Kidney (tissue), 13 donors: ENCODE measurements at regions not wholly inside any gene's neighbourhood (a gene's known extent, or its start where the extent isn't known, plus 50 kb on each side); places are given as distances from the start of the nearest gene placed in this dataset.

ENCODE experiments used
- DNase-seq, 5 donors: peaks; one replicate each; pipeline ENCODE4 v3.0.0-alpha.2; 2013 to 2020
- FAIRE-seq: peaks from 2 replicates; lab custom pipeline; 2012; peaks lifted over from hg19 to GRCh38; lab: Jason Lieb, UNC
- H3K27ac ChIP-seq, 2 donors: one replicate each; pipeline ENCODE4 v1.7.0; 2013; ENCODE audit warnings: low read depth in 2 of 2, low read length in 2 of 2, inconsistent platforms in 1 of 2
- H3K27me3 ChIP-seq: one replicate; pipeline ENCODE4 v1.7.1; 2013; ENCODE audit warnings: low read length, inconsistent platforms; ENCODE audit not compliant: control insufficient read depth, insufficient read depth
- H3K36me3 ChIP-seq, 3 donors: one replicate each; pipeline versions ENCODE4 v1.7.0 to v1.7.1; 2013; ENCODE audit warnings: low read length in 3 of 3, control low read depth in 1 of 3, inconsistent platforms in 1 of 3; ENCODE audit not compliant: insufficient read depth in 3 of 3, control insufficient read depth in 2 of 3
- H3K4me1 ChIP-seq, 3 donors: one replicate each; pipeline versions ENCODE4 v1.7.0 to v1.7.1; 2013; ENCODE audit warnings: low read length in 3 of 3, inconsistent platforms in 1 of 3, low read depth in 1 of 3; ENCODE audit not compliant: control insufficient read depth in 2 of 3, insufficient read depth in 2 of 3
- H3K4me3 ChIP-seq, 3 donors: one replicate each; pipeline versions ENCODE4 v1.7.0 to v1.8.1; 2013; ENCODE audit warnings: low read length in 3 of 3, control low read depth in 1 of 3, inconsistent platforms in 1 of 3
- H3K9ac ChIP-seq, 3 donors: one replicate each; pipeline versions ENCODE4 v1.7.0 to v1.7.1; 2013; ENCODE audit warnings: low read length in 3 of 3, control low read depth in 1 of 3, inconsistent platforms in 1 of 3
- H3K9me3 ChIP-seq, 3 donors: one replicate each; pipeline versions ENCODE4 v1.7.0 to v1.7.1; 2013; ENCODE audit warnings: low read length in 3 of 3, control low read depth in 1 of 3, inconsistent platforms in 1 of 3; ENCODE audit not compliant: control insufficient read depth in 2 of 3, insufficient read depth in 1 of 3
- CTCF ChIP-seq: IDR thresholded peaks from 3 replicates; pipeline ENCODE4 v1.5.1; 2012; ENCODE audit warnings: mild to moderate bottlenecking, moderate library complexity, borderline replicate concordance; ENCODE audit not compliant: insufficient read depth; ENCODE audit errors: extremely low read depth
- intact Hi-C: fragments of 100-400 bp; cut with DNase I; formaldehyde crosslinking; loops from one replicate; pipeline ENCODE4 v1.11.1; 2022
- donor health status: control.
- donor health status: control.
- donor health status: control.
- donor health status: control.
- donor health status: control.
- donor health status: DM: yes; HTN: yes; CAD: no.
- donor health status: Normal renal cell carcinoma (clear cell type).

GRCh38 chr1:106957795-106958194 lies 98.7 kb upstream of the PRMT6 start:
- Histone ChIP-seq H3K9ac (no peak overlapping the region), H3K27ac (no peak overlapping the region), H3K27me3 (no peaks in the 10 kb centered on the region), H3K36me3 (no peaks in the 10 kb centered on the region), H3K4me1 (no peaks in the 10 kb centered on the region), H3K4me3 (no peak overlapping the region), H3K9me3 (no peaks in the 10 kb centered on the region)
- no peak for TF ChIP-seq CTCF
- no peak for FAIRE-seq
- no peak for DNase-seq
- intact Hi-C loops, result no loop called here

- TF ChIP-seq CTCF, result no peak
- Histone ChIP-seq H3K4me1 (no peaks in the 10 kb centered on the region), H3K27ac (no peak overlapping the region), H3K9me3 (no peaks in the 10 kb centered on the region), H3K36me3 (no peaks in the 10 kb centered on the region), H3K27me3 (no peaks in the 10 kb centered on the region), H3K9ac (no peak overlapping the region), H3K4me3 (no peak overlapping the region)
- DNase-seq (no peak), FAIRE-seq (no peak)
- intact Hi-C loops, result no loop called here
These were observed 96.1 kb upstream of the PRMT6 start for GRCh38 chr1:106960412-106960811.

GRCh38 chr1:106961646-106962045 lies 94.8 kb upstream of the PRMT6 start:
- FAIRE-seq (no peak), DNase-seq (no peak)
- Histone ChIP-seq H3K4me3 (no peak overlapping the region), H3K4me1 (no peaks in the 10 kb centered on the region), H3K27me3 (no peaks in the 10 kb centered on the region), H3K9ac (no peak overlapping the region), H3K36me3 (no peaks in the 10 kb centered on the region), H3K27ac (no peak overlapping the region), H3K9me3 (no peaks in the 10 kb centered on the region)
- no peak for TF ChIP-seq CTCF
- intact Hi-C loops, result no loop called here

GRCh38 chr1:106962591-106962990 lies 93.9 kb upstream of the PRMT6 start:
- H3K27me3 ChIP-seq, result no peaks in the 10 kb centered on the region
- H3K4me3 ChIP-seq, result no peak overlapping the region
- no peaks in the 10 kb centered on the region for H3K36me3 ChIP-seq
- FAIRE-seq (no peak), DNase-seq (no peak)
- no peak overlapping the region for H3K27ac ChIP-seq
- TF ChIP-seq CTCF, result no peak
- no peaks in the 10 kb centered on the region for H3K4me1 ChIP-seq
- no peaks in the 10 kb centered on the region for H3K9me3 ChIP-seq
- intact Hi-C loops, result no loop called here
- H3K9ac ChIP-seq, result no peak overlapping the region
